Caco-2 (cell line): ENCODE measurements at regions not wholly inside any gene's neighbourhood (a gene's known extent, or its start where the extent isn't known, plus 50 kb on each side); places are given as distances from the start of the nearest gene placed in this dataset.

Experiments used
- BruUV-seq: library from RNA; stranded (reverse); fragments of 400-500 nt; replicated peaks from 2 replicates; lab custom pipeline; 2021; lab: Mats Ljungman, UMichigan
- CTCF ChIA-PET: fragments of 300-600 bp; sonication (Branson Sonifier 250); formaldehyde crosslinking; loops from one replicate; lab custom pipeline; 2022; ENCODE audit warnings: antibody characterized with exemption; lab: Charles Lee
- POLR2A ChIA-PET: fragments of 300-600 bp; sonication (Branson Sonifier 250); formaldehyde crosslinking; loops from one replicate; lab custom pipeline; 2022; ENCODE audit warnings: antibody characterized with exemption; lab: Charles Lee
- DNase-seq, 2 experiments: peaks; one replicate each; pipeline versions ENCODE4 v3.0.0 to v3.0.0-alpha.2; 2020 to 2022
- H3K27me3 ChIP-seq: replicated peaks from 2 replicates; pipeline ENCODE4 v1.6.0; 2011; ENCODE audit warnings: low read length; ENCODE audit not compliant: control insufficient read depth, insufficient read depth
- H3K36me3 ChIP-seq: 2 replicates; pipeline ENCODE4 v1.5.1; 2011; ENCODE audit warnings: low read length; ENCODE audit not compliant: control insufficient read depth, insufficient read depth
- H3K4me1 ChIP-seq: fragments of 250-450 bp; sonication (Bioruptor Pico); 2 replicates; pipeline ENCODE4 v1.5.1; 2020; ENCODE audit warnings: mild to moderate bottlenecking
- H3K4me3 ChIP-seq: 2 replicates; pipeline ENCODE4 v1.5.1; 2011; ENCODE audit warnings: low read depth, mild to moderate bottlenecking, control low read depth, low read length
- H3K9me3 ChIP-seq: fragments of 250-450 bp; sonication (Bioruptor Pico); 2 replicates; pipeline ENCODE4 v1.5.1; 2020; ENCODE audit warnings: mild to moderate bottlenecking, moderate library complexity
- H3K27ac Mint-ChIP-seq: one replicate; pipeline ENCODE4 v1.8.0; 2022; ENCODE audit warnings: mixed read lengths; ENCODE audit not compliant: unreplicated experiment
- H3K27me3 Mint-ChIP-seq: one replicate; pipeline ENCODE4 v1.8.0; 2022; ENCODE audit warnings: mixed read lengths; ENCODE audit not compliant: insufficient read depth, unreplicated experiment
- H3K36me3 Mint-ChIP-seq: one replicate; pipeline ENCODE4 v1.8.0; 2022; ENCODE audit warnings: mild to moderate bottlenecking, mixed read lengths; ENCODE audit not compliant: insufficient read depth, unreplicated experiment
- H3K4me1 Mint-ChIP-seq: one replicate; pipeline ENCODE4 v1.8.0; 2022; ENCODE audit warnings: low read depth, mixed read lengths; ENCODE audit not compliant: unreplicated experiment
- H3K4me3 Mint-ChIP-seq: one replicate; pipeline ENCODE4 v1.8.0; 2022; ENCODE audit warnings: mild to moderate bottlenecking, moderate library complexity, mixed read lengths; ENCODE audit not compliant: unreplicated experiment
- H3K9me3 Mint-ChIP-seq: one replicate; pipeline ENCODE4 v1.8.0; 2022; ENCODE audit warnings: mixed read lengths; ENCODE audit not compliant: unreplicated experiment
- intact Hi-C: fragments of 100-400 bp; cut with micrococcal nuclease; formaldehyde crosslinking; loops from one replicate; pipeline ENCODE4 v1.10.0; 2022; ENCODE audit not compliant: unreplicated experiment
- TF ChIP-seq, protein P1 (sequence below), 2 experiments: fragments of 200-600 bp in 1 of 2; IDR thresholded peaks; 1 replicate in 1 of 2; 2 replicates in 1 of 2; pipeline versions ENCODE4 v1.5.1 to v1.8.0; 2011 to 2022; ENCODE audit warnings: antibody characterized with exemption in 1 of 2, control low read depth in 1 of 2, inconsistent platforms in 1 of 2, low read depth in 1 of 2, low read length in 1 of 2, mild to moderate bottlenecking in 1 of 2, moderate library complexity in 1 of 2; ENCODE audit not compliant: insufficient read depth in 1 of 2, severe bottlenecking in 1 of 2, unreplicated experiment in 1 of 2

- POLR2A ChIA-PET: no interaction called here
- no peak overlapping the region for H3K27ac Mint-ChIP-seq
These were observed 618.2 kb upstream of the MGMT start for GRCh38 chr10:128848810-128849209.

DNA sequence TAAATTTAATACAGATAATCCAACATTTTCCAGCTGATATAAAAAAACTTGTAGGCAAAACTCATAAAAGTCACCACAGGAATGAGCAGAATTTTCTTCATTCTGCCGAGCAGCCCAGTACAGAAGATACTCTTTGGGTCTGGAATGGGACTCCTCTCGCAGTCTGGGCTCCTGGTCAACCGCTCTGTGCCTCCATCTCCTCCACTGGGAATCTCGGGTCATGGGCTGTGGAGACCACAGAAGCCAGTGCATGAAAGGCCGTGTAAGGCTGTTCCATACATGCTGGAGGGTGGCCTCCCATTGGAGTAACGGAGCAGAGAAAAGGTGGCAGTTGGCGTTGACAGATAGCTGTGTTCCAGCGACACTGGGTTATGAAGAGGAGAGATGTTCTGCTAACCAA is 616.4 kb upstream of the MGMT start:
- Histone ChIP-seq H3K36me3 (no peaks in the 10 kb centered on the region), H3K9me3 (no peaks in the 10 kb centered on the region), H3K27me3 (no peaks in the 10 kb centered on the region; the same call in 1 of the 2 replicates), H3K4me3 (no peak overlapping the region), H3K4me1 (no peaks in the 10 kb centered on the region)
- H3K4me1 Mint-ChIP-seq: peaks cover 6% of the 10 kb centered on the region
- TF ChIP-seq, protein P1, sequence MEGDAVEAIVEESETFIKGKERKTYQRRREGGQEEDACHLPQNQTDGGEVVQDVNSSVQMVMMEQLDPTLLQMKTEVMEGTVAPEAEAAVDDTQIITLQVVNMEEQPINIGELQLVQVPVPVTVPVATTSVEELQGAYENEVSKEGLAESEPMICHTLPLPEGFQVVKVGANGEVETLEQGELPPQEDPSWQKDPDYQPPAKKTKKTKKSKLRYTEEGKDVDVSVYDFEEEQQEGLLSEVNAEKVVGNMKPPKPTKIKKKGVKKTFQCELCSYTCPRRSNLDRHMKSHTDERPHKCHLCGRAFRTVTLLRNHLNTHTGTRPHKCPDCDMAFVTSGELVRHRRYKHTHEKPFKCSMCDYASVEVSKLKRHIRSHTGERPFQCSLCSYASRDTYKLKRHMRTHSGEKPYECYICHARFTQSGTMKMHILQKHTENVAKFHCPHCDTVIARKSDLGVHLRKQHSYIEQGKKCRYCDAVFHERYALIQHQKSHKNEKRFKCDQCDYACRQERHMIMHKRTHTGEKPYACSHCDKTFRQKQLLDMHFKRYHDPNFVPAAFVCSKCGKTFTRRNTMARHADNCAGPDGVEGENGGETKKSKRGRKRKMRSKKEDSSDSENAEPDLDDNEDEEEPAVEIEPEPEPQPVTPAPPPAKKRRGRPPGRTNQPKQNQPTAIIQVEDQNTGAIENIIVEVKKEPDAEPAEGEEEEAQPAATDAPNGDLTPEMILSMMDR (IDR thresholded peaks at IDR 0.05; ENCODE audit: insufficient read depth in 1 of 2, low read depth in 1 of 2, low read length in 1 of 2, severe bottlenecking in 1 of 2, unreplicated experiment in 1 of 2): no peak
- CTCF ChIA-PET: no interaction called here
- H3K36me3 Mint-ChIP-seq: no peaks in the 10 kb centered on the region
- no TSS peak for BruUV-seq
- intact Hi-C loops: no loop called here
- POLR2A ChIA-PET: no interaction called here
- H3K4me3 Mint-ChIP-seq: no peak overlapping the region
- DNase-seq: no peak
- no peak overlapping the region for H3K27ac Mint-ChIP-seq
- peaks cover 18% of the 10 kb centered on the region for H3K27me3 Mint-ChIP-seq
- H3K9me3 Mint-ChIP-seq: no peaks in the 10 kb centered on the region

More at GRCh38 chr10:128848810-128849209, 618.2 kb upstream of the MGMT start:
- Mint-ChIP-seq H3K36me3 (no peaks in the 10 kb centered on the region), H3K9me3 (no peaks in the 10 kb centered on the region), H3K4me1 (no peaks in the 10 kb centered on the region), H3K27me3 (peaks cover 15% of the 10 kb centered on the region), H3K4me3 (no peak overlapping the region)
- CTCF ChIA-PET: no interaction called here
- Histone ChIP-seq H3K4me1 (no peaks in the 10 kb centered on the region), H3K27me3 (no peaks in the 10 kb centered on the region; the same call in 1 of the 2 replicates), H3K9me3 (no peaks in the 10 kb centered on the region), H3K36me3 (no peaks in the 10 kb centered on the region), H3K4me3 (no peak overlapping the region)
- intact Hi-C loops: no loop called here
- DNase-seq: no peak
- BruUV-seq: no TSS peak
- TF ChIP-seq, protein P1 (IDR thresholded peaks at IDR 0.05; ENCODE audit: insufficient read depth in 1 of 2, low read depth in 1 of 2, low read length in 1 of 2, severe bottlenecking in 1 of 2, unreplicated experiment in 1 of 2): no peak

DNA sequence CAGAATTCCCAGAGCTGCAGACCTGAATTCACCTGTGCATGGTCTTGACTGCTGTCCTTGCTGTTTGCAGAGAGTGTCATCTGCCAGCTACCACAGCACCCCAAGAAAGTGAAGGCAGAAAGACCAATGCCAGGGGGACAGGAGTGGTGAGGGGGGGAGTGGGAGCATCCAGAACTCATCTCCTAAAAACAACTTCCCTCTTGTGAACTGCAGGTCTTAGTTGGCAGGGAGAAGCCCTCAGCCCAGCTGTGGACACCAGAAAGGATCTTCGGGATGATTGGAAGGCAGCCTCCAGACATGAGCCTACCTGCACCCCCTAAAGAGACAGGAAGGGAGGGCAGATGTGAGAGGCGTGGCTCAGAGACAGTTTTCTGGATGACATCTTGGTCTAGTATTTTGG is 615.8 kb upstream of the MGMT start:
- DNase-seq: no peak
- Mint-ChIP-seq H3K4me3 (no peak overlapping the region), H3K4me1 (peaks cover 6% of the 10 kb centered on the region), H3K27me3 (peaks cover 18% of the 10 kb centered on the region), H3K27ac (no peak overlapping the region), H3K9me3 (no peaks in the 10 kb centered on the region), H3K36me3 (no peaks in the 10 kb centered on the region)
- CTCF ChIA-PET: no interaction called here
- TF ChIP-seq, protein P1 (IDR thresholded peaks at IDR 0.05; ENCODE audit: insufficient read depth in 1 of 2, low read depth in 1 of 2, low read length in 1 of 2, severe bottlenecking in 1 of 2, unreplicated experiment in 1 of 2): no peak
- BruUV-seq: no TSS peak
- Histone ChIP-seq H3K9me3 (no peaks in the 10 kb centered on the region), H3K36me3 (no peaks in the 10 kb centered on the region), H3K4me1 (no peaks in the 10 kb centered on the region), H3K27me3 (no peaks in the 10 kb centered on the region; the same call in 1 of the 2 replicates), H3K4me3 (no peak overlapping the region)
- POLR2A ChIA-PET: interaction anchor here (0.6 kb wide), 1 partner anchor 131 kb away, joined by 3 read pairs; no protein-coding TSS in a partner anchor
- intact Hi-C loops: no loop called here
